Transverse colon (tissue), 4 donors: ENCODE measurements at regions not wholly inside any gene's neighbourhood (a gene's known extent, or its start where the extent isn't known, plus 50 kb on each side); places are given as distances from the start of the nearest gene placed in this dataset.

ENCODE experiments used
- POLR2A ChIP-seq: fragments of 450-650 bp; IDR thresholded peaks from one replicate; pipeline ENCODE4 v1.6.1; 2016; ENCODE audit warnings: antibody characterized with exemption, mild to moderate bottlenecking, moderate library complexity
- POLR2AphosphoS5 ChIP-seq, 3 donors: sonication (generic); formaldehyde crosslinking; IDR thresholded peaks; one replicate each; pipeline ENCODE4 v1.6.1; 2016; ENCODE audit warnings: antibody characterized with exemption in 3 of 3
- TF ChIP-seq, protein P1 (sequence below), 5 experiments: fragments of 200-600 bp in 3 of 5; fragments of 450-650 bp in 2 of 5; sonication (generic) in 3 of 5; IDR thresholded peaks; 1 replicate in 2 of 5; 2 replicates in 3 of 5; pipeline ENCODE4 v1.5.1; 2016 to 2017; ENCODE audit warnings: antibody characterized with exemption in 5 of 5, inconsistent platforms in 3 of 5, mild to moderate bottlenecking in 2 of 5, moderate library complexity in 1 of 5

DNA sequence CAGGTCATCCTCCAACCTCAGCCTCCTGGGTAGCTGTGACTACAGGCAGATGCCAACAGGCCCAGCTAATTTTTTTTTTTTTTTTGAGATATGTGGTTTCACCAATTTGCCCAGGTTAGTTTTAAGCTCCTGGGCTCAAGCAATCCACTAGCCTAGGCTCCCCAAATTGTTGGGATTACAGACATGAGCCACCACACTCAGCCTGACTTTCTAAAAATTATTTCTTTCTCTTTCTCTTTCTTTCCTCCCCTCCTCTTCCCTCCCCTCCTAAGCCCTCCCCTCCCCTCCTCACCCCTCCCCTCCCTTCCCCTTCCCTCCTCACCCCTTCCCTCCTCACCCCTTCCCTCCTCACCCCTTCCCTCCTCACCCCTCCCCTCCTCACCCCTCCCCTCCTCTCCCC, 127.3 kb downstream of the BTBD3 start:
- TF ChIP-seq POLR2A (no peak), POLR2AphosphoS5 (IDR thresholded peaks at IDR 0.05) (no peak)
- TF ChIP-seq, protein P1, sequence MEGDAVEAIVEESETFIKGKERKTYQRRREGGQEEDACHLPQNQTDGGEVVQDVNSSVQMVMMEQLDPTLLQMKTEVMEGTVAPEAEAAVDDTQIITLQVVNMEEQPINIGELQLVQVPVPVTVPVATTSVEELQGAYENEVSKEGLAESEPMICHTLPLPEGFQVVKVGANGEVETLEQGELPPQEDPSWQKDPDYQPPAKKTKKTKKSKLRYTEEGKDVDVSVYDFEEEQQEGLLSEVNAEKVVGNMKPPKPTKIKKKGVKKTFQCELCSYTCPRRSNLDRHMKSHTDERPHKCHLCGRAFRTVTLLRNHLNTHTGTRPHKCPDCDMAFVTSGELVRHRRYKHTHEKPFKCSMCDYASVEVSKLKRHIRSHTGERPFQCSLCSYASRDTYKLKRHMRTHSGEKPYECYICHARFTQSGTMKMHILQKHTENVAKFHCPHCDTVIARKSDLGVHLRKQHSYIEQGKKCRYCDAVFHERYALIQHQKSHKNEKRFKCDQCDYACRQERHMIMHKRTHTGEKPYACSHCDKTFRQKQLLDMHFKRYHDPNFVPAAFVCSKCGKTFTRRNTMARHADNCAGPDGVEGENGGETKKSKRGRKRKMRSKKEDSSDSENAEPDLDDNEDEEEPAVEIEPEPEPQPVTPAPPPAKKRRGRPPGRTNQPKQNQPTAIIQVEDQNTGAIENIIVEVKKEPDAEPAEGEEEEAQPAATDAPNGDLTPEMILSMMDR (IDR thresholded peaks at IDR 0.05): no peak
